ENCODE measurements at regions not wholly inside any gene's neighbourhood (a gene's known extent, or its start where the extent isn't known, plus 50 kb on each side); places are given as distances from the start of the nearest gene placed in this dataset.

- TF ChIP-seq CTCF (IDR thresholded peaks at IDR 0.05; ENCODE audit: insufficient read depth, low read length): no peak
- no peak for DNase-seq (ENCODE audit: low read depth)
- H3K4me3 ChIP-seq (ENCODE audit: low read depth, low read length): no peak overlapping the region
Measured at GRCh38 chr2:175741164-175741563, 260.9 kb downstream of the LNPK start.

GRCh38 chr2:175737722-175738361 lies 264.2 kb downstream of the LNPK start:
- TF ChIP-seq CTCF (IDR thresholded peaks at IDR 0.05; ENCODE audit: insufficient read depth, low read length): no peak
- H3K4me3 ChIP-seq (ENCODE audit: low read depth, low read length): no peak overlapping the region
- no peak for DNase-seq (ENCODE audit: low read depth)

GRCh38 chr2:175734686-175735085 lies 267.4 kb downstream of the LNPK start:
- no peak for TF ChIP-seq CTCF (IDR thresholded peaks at IDR 0.05; ENCODE audit: insufficient read depth, low read length)
- no peak for DNase-seq (ENCODE audit: low read depth)
- H3K4me3 ChIP-seq (ENCODE audit: low read depth, low read length): no peak overlapping the region

- no peak for DNase-seq (ENCODE audit: low read depth)
- no peak for TF ChIP-seq CTCF (IDR thresholded peaks at IDR 0.05; ENCODE audit: insufficient read depth, low read length)
- H3K4me3 ChIP-seq (ENCODE audit: low read depth, low read length): no peak overlapping the region
Measured at GRCh38 chr2:175732531-175732930, 269.5 kb downstream of the LNPK start.

GRCh38 chr2:175730050-175730449 lies 272.0 kb downstream of the LNPK start:
- DNase-seq (ENCODE audit: low read depth): no peak
- no peak overlapping the region for H3K4me3 ChIP-seq (ENCODE audit: low read depth, low read length)
- no peak for TF ChIP-seq CTCF (IDR thresholded peaks at IDR 0.05; ENCODE audit: insufficient read depth, low read length)

- H3K4me3 ChIP-seq (ENCODE audit: low read depth, low read length): no peak overlapping the region
- no peak for DNase-seq (ENCODE audit: low read depth)
- no peak for TF ChIP-seq CTCF (IDR thresholded peaks at IDR 0.05; ENCODE audit: insufficient read depth, low read length)
Measured at GRCh38 chr2:175729049-175729706, 272.9 kb downstream of the LNPK start.

All from fibroblast of the aortic adventitia (primary cell).